H9 (cell line): ENCODE measurements at regions not wholly inside any gene's neighbourhood (a gene's known extent, or its start where the extent isn't known, plus 50 kb on each side); places are given as distances from the start of the nearest gene placed in this dataset.

Experiments
- DNase-seq: peaks from one replicate; pipeline ENCODE4 v3.0.0-alpha.2; 2017
- H2AFZ ChIP-seq: one replicate; pipeline ENCODE4 v1.6.1; 2013; ENCODE audit warnings: mild to moderate bottlenecking, low read length, control low read depth, moderate library complexity
- H2AK5ac ChIP-seq: 2 replicates; pipeline ENCODE4 v1.6.1; 2013; ENCODE audit warnings: low read length, control low read depth, mixed read lengths; ENCODE audit not compliant: insufficient read length
- H2BK120ac ChIP-seq: one replicate; pipeline ENCODE4 v1.6.1; 2013; ENCODE audit warnings: low read depth, mild to moderate bottlenecking, low read length, control low read depth, inconsistent platforms; ENCODE audit not compliant: poor library complexity, severe bottlenecking
- H2BK12ac ChIP-seq: 2 replicates; pipeline ENCODE4 v1.6.1; 2013; ENCODE audit warnings: low read length, control low read depth, mixed read lengths, low read depth; ENCODE audit not compliant: insufficient read length
- H2BK15ac ChIP-seq: 2 replicates; pipeline ENCODE4 v1.6.1; 2013; ENCODE audit warnings: low read depth, low read length, control low read depth
- H2BK20ac ChIP-seq: one replicate; pipeline ENCODE4 v1.6.1; 2013; ENCODE audit warnings: low read depth, mild to moderate bottlenecking, low read length, control low read depth, inconsistent platforms; ENCODE audit not compliant: poor library complexity, severe bottlenecking
- H2BK5ac ChIP-seq: 2 replicates; pipeline ENCODE4 v1.6.1; 2013; ENCODE audit warnings: low read length, control low read depth, mixed read lengths; ENCODE audit not compliant: insufficient read length
- H3K14ac ChIP-seq: 2 replicates; pipeline ENCODE4 v1.6.1; 2013; ENCODE audit warnings: low read length, control low read depth; ENCODE audit not compliant: insufficient read depth
- H3K18ac ChIP-seq: 2 replicates; pipeline ENCODE4 v1.6.1; 2013; ENCODE audit warnings: low read depth, mild to moderate bottlenecking, mixed read lengths, low read length, control low read depth; ENCODE audit not compliant: insufficient read length
- H3K23ac ChIP-seq: 2 replicates; pipeline ENCODE4 v1.6.1; 2013; ENCODE audit warnings: low read length, control low read depth, mixed read lengths, low read depth; ENCODE audit not compliant: insufficient read length
- H3K23me2 ChIP-seq: 2 replicates; pipeline ENCODE4 v1.6.1; 2013; ENCODE audit warnings: low read depth, mild to moderate bottlenecking, mixed read lengths, low read length, control low read depth; ENCODE audit not compliant: insufficient read length, poor library complexity, severe bottlenecking
- H3K27ac ChIP-seq: 2 replicates; pipeline ENCODE4 v1.5.1; 2013; ENCODE audit warnings: low read length, control low read depth, mixed read lengths, low read depth; ENCODE audit not compliant: insufficient read length
- H3K27me3 ChIP-seq: 2 replicates; pipeline ENCODE4 v1.6.1; 2013; ENCODE audit warnings: low read length, control low read depth, inconsistent platforms; ENCODE audit not compliant: insufficient read depth
- H3K4ac ChIP-seq: 2 replicates; pipeline ENCODE4 v1.6.1; 2013; ENCODE audit warnings: low read depth, mild to moderate bottlenecking, control low read depth, inconsistent platforms, low read length, moderate library complexity
- H3K4me1 ChIP-seq: 2 replicates; pipeline ENCODE4 v1.6.1; 2013; ENCODE audit warnings: low read length, control low read depth, inconsistent platforms; ENCODE audit not compliant: insufficient read depth
- H3K4me2 ChIP-seq: 2 replicates; pipeline ENCODE4 v1.6.1; 2013; ENCODE audit warnings: low read length, control low read depth, mixed read lengths; ENCODE audit not compliant: insufficient read length, insufficient read depth
- H3K56ac ChIP-seq: 2 replicates; pipeline ENCODE4 v1.6.1; 2013; ENCODE audit warnings: low read depth, mild to moderate bottlenecking, mixed read lengths, low read length, control low read depth; ENCODE audit not compliant: insufficient read length
- H3K79me1 ChIP-seq: 2 replicates; pipeline ENCODE4 v1.6.1; 2013; ENCODE audit warnings: low read depth, mild to moderate bottlenecking, moderate library complexity, low read length, control low read depth, inconsistent platforms; ENCODE audit not compliant: insufficient read depth, poor library complexity, severe bottlenecking
- H3K79me2 ChIP-seq: 2 replicates; pipeline ENCODE4 v1.6.1; 2013; ENCODE audit warnings: low read length, control low read depth, inconsistent platforms; ENCODE audit not compliant: insufficient read depth
- H3K9ac ChIP-seq: 2 replicates; pipeline ENCODE4 v1.6.1; 2013; ENCODE audit warnings: low read length, control low read depth, mixed read lengths; ENCODE audit not compliant: insufficient read length; ENCODE audit errors: extremely low read depth
- H3K9me3 ChIP-seq: one replicate; pipeline ENCODE4 v1.6.1; 2013; ENCODE audit warnings: low read depth, low read length, inconsistent platforms; ENCODE audit not compliant: control insufficient read depth
- H3T11ph ChIP-seq: one replicate; pipeline ENCODE4 v1.6.1; 2013; ENCODE audit warnings: mild to moderate bottlenecking, low read length, control low read depth, inconsistent platforms
- H4K20me1 ChIP-seq: one replicate; pipeline ENCODE4 v1.6.1; 2013; ENCODE audit not compliant: control insufficient read depth, insufficient read length, insufficient read depth
- H4K5ac ChIP-seq: 2 replicates; pipeline ENCODE4 v1.6.1; 2013; ENCODE audit warnings: low read depth, mild to moderate bottlenecking, mixed read lengths, low read length, control low read depth; ENCODE audit not compliant: insufficient read length
- H4K8ac ChIP-seq: replicated peaks from 2 replicates; pipeline ENCODE4 v1.6.1; 2013; ENCODE audit warnings: low read length, control low read depth, mixed read lengths, low read depth; ENCODE audit not compliant: insufficient read length
- H4K91ac ChIP-seq: 2 replicates; pipeline ENCODE4 v1.6.1; 2013; ENCODE audit warnings: low read depth, mild to moderate bottlenecking, moderate library complexity, mixed read lengths, low read length, control low read depth; ENCODE audit not compliant: insufficient read length
- H3K27ac Mint-ChIP-seq, 3 experiments: 2 replicates in 2 of 3; 3 replicates in 1 of 3; pipeline ENCODE4 v1.8.0; 2020 to 2021; ENCODE audit warnings: mixed read lengths in 3 of 3, mild to moderate bottlenecking in 1 of 3, moderate library complexity in 1 of 3
- H3K27me3 Mint-ChIP-seq: 2 replicates; pipeline ENCODE4 v1.8.0; 2021; ENCODE audit warnings: low read depth, mild to moderate bottlenecking, moderate library complexity, mixed read lengths
- H3K36me3 Mint-ChIP-seq, 3 experiments: 2 replicates in 2 of 3; 3 replicates in 1 of 3; pipeline ENCODE4 v1.8.0; 2020 to 2021; ENCODE audit warnings: low read depth in 3 of 3, mixed read lengths in 3 of 3; ENCODE audit not compliant: insufficient read depth in 1 of 3
- H3K4me1 Mint-ChIP-seq, 2 experiments: 2 replicates each; pipeline ENCODE4 v1.8.0; 2020; ENCODE audit warnings: mixed read lengths in 2 of 2
- H3K4me3 Mint-ChIP-seq, 2 experiments: 2 replicates in 1 of 2; 3 replicates in 1 of 2; pipeline ENCODE4 v1.8.0; 2020 to 2021; ENCODE audit warnings: mild to moderate bottlenecking in 2 of 2, mixed read lengths in 2 of 2, moderate library complexity in 1 of 2
- H3K9me3 Mint-ChIP-seq, 2 experiments: 2 replicates in 1 of 2; 3 replicates in 1 of 2; pipeline ENCODE4 v1.8.0; 2020; ENCODE audit warnings: mild to moderate bottlenecking in 2 of 2, mixed read lengths in 2 of 2, moderate library complexity in 1 of 2
- WGBS: extraction: QIAGEN DNeasy Blood & Tissue Kit; methylation state at CpG from one replicate; pipeline ENCODE4 v1.1.7; 2013; ENCODE audit warnings: missing lambda C conversion rate, low lambda C conversion rate, mixed read lengths; ENCODE audit not compliant: insufficient read length; ENCODE audit errors: extremely low coverage; 5-methylcytosine and 5-hydroxymethylcytosine counted together
- TF ChIP-seq, protein P1 (sequence below): fragments of 200-600 bp; sonication (generic); conservative IDR thresholded peaks from 3 replicates; pipeline ENCODE4 v1.8.0; 2021; ENCODE audit warnings: antibody characterized with exemption, mild to moderate bottlenecking

DNA sequence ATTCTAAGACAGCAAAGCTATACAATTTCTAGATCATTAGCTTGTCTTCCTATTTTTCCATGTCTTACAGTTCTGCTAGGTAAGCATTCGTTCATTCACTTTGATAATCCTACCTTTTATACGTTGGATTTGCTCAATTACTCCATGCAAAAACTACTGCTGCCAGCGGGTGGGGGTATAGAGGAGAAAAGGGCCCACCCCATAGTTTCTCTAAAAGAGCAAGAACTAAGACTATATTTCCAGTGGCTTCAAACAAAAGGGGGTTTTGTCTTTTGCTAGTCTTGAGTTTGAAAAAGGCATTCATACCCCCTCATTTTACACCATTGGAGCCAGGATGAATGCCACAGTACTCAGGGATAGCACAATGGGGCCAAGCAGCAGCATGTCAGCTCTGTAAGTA is 155.7 kb downstream of the WT1 start:
- no peaks in the 10 kb centered on the region for H3K9me3 ChIP-seq

More for the DNA sequence above, 155.7 kb downstream of the WT1 start:
- Mint-ChIP-seq H3K4me1 (peaks cover 0 to 4% of the 10 kb centered on the region in 2 experiments; a peak in 1 of 4 replicates), H3K27me3 (no peaks in the 10 kb centered on the region), H3K9me3 (peaks cover 0 to 4% of the 10 kb centered on the region in 2 experiments; a peak in 2 of 5 replicates), H3K27ac (no peak overlapping the region), H3K4me3 (no peak overlapping the region), H3K36me3 (no peaks in the 10 kb centered on the region; a peak in 1 of 7 replicates)
- H3K79me2 ChIP-seq, result no peaks in the 10 kb centered on the region
- no peak overlapping the region for H2AK5ac ChIP-seq
- no peak overlapping the region for H2BK5ac ChIP-seq
- no peak overlapping the region for H4K8ac ChIP-seq
- no peaks in the 10 kb centered on the region for H3K27me3 ChIP-seq
- H3K27ac ChIP-seq, result no peak overlapping the region
- no peak overlapping the region for H2AFZ ChIP-seq
- no peak overlapping the region for H3K18ac ChIP-seq
- H3T11ph ChIP-seq, result no peak overlapping the region
- no peak overlapping the region for H4K5ac ChIP-seq
- no peak overlapping the region for H2BK120ac ChIP-seq
- H3K23ac ChIP-seq, result no peak overlapping the region
- H2BK15ac ChIP-seq, result no peak overlapping the region
- DNase-seq, result no peak
- H3K4me1 ChIP-seq, result no peaks in the 10 kb centered on the region
- H3K9ac ChIP-seq, result no peak overlapping the region
- no CpG with 5 or more reads among the region's 3 CpGs for WGBS
- TF ChIP-seq, protein P1, sequence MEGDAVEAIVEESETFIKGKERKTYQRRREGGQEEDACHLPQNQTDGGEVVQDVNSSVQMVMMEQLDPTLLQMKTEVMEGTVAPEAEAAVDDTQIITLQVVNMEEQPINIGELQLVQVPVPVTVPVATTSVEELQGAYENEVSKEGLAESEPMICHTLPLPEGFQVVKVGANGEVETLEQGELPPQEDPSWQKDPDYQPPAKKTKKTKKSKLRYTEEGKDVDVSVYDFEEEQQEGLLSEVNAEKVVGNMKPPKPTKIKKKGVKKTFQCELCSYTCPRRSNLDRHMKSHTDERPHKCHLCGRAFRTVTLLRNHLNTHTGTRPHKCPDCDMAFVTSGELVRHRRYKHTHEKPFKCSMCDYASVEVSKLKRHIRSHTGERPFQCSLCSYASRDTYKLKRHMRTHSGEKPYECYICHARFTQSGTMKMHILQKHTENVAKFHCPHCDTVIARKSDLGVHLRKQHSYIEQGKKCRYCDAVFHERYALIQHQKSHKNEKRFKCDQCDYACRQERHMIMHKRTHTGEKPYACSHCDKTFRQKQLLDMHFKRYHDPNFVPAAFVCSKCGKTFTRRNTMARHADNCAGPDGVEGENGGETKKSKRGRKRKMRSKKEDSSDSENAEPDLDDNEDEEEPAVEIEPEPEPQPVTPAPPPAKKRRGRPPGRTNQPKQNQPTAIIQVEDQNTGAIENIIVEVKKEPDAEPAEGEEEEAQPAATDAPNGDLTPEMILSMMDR, result peak; percentile 51
- H3K56ac ChIP-seq, result no peak overlapping the region
- H2BK20ac ChIP-seq, result no peak overlapping the region
- no peak overlapping the region for H2BK12ac ChIP-seq
- H3K14ac ChIP-seq, result no peak overlapping the region
- no peaks in the 10 kb centered on the region for H4K20me1 ChIP-seq
- no peak overlapping the region for H3K4me2 ChIP-seq
- no peak overlapping the region for H4K91ac ChIP-seq
- H3K79me1 ChIP-seq, result no peaks in the 10 kb centered on the region
- H3K23me2 ChIP-seq, result no peaks in the 10 kb centered on the region
- H3K4ac ChIP-seq, result no peak overlapping the region
